Stromal cell of bone marrow (primary cell): ENCODE measurements at regions not wholly inside any gene's neighbourhood (a gene's known extent, or its start where the extent isn't known, plus 50 kb on each side); places are given as distances from the start of the nearest gene placed in this dataset.
"Not testable (repeated sequence)": the region's sequence is repeated elsewhere in the genome, so short reads cannot be mapped to it uniquely, and the experiment has no call there.

Experiments
- DNase-seq: peaks from one replicate; pipeline ENCODE4 v3.0.0-alpha.2; 2012; ENCODE audit warnings: low read depth

GRCh38 chr13:66237411-66238062 lies 992.6 kb downstream of the PCDH9 start:
- DNase-seq, result no peak

- no peak for DNase-seq
Observed at GRCh38 chr13:66234159-66234558, 996.0 kb downstream of the PCDH9 start.

GRCh38 chr13:66231958-66232357 lies 998.2 kb downstream of the PCDH9 start:
- not testable (repeated sequence) for DNase-seq

GRCh38 chr13:66225072-66225471 lies 1005.1 kb downstream of the PCDH9 start:
- DNase-seq, result no peak

GRCh38 chr13:66224663-66225062 lies 1005.5 kb downstream of the PCDH9 start:
- DNase-seq, result no peak

- DNase-seq, result no peak
Observed at GRCh38 chr13:66222926-66223325, 1007.2 kb downstream of the PCDH9 start.

GRCh38 chr13:66222127-66222526 lies 1008.0 kb downstream of the PCDH9 start:
- DNase-seq, result no peak

- DNase-seq, result no peak
Observed at GRCh38 chr13:66219506-66219905, 1010.6 kb downstream of the PCDH9 start.

- DNase-seq, result no peak
Observed at GRCh38 chr13:66218583-66218982, 1011.6 kb downstream of the PCDH9 start.

GRCh38 chr13:66216728-66217127 lies 1013.4 kb downstream of the PCDH9 start:
- DNase-seq, result peak; percentile 75

- no peak for DNase-seq
Observed at GRCh38 chr13:66214467-66214866, 1015.7 kb downstream of the PCDH9 start.

GRCh38 chr13:66212511-66212910 lies 1017.6 kb downstream of the PCDH9 start:
- no peak for DNase-seq

- DNase-seq, result peak; percentile 93
Observed at GRCh38 chr13:66210677-66211076, 1019.5 kb downstream of the PCDH9 start.

- no peak for DNase-seq
Observed at GRCh38 chr13:66208589-66208988, 1021.5 kb downstream of the PCDH9 start.

- DNase-seq, result no peak
Observed at GRCh38 chr13:66207610-66208009, 1022.5 kb downstream of the PCDH9 start.

GRCh38 chr13:66205807-66206206 lies 1024.3 kb downstream of the PCDH9 start:
- no peak for DNase-seq

GRCh38 chr13:66200555-66200954 lies 1029.6 kb downstream of the PCDH9 start:
- peak; percentile 3 for DNase-seq

GRCh38 chr13:66195238-66195637 lies 1034.9 kb downstream of the PCDH9 start:
- DNase-seq, result no peak

GRCh38 chr13:66189986-66190385 lies 1040.2 kb downstream of the PCDH9 start:
- no peak for DNase-seq

GRCh38 chr13:66180836-66181235 lies 1049.3 kb downstream of the PCDH9 start:
- DNase-seq, result peak; percentile 4

- DNase-seq, result no peak
Observed at GRCh38 chr13:66171920-66172319, 1058.2 kb downstream of the PCDH9 start.

GRCh38 chr13:66162470-66162869 lies 1067.7 kb downstream of the PCDH9 start:
- DNase-seq, result no peak

- no peak for DNase-seq
Observed at GRCh38 chr13:66159511-66159910, 1070.6 kb downstream of the PCDH9 start.

- peak; percentile 21 for DNase-seq
Observed at GRCh38 chr13:66154976-66155375, 1075.2 kb downstream of the PCDH9 start.
